Right lung (tissue), 2 donors: ENCODE measurements at regions not wholly inside any gene's neighbourhood (a gene's known extent, or its start where the extent isn't known, plus 50 kb on each side); places are given as distances from the start of the nearest gene placed in this dataset.
A peak's percentile ranks its signal among the peaks of the same experiment; 100 is the strongest.

Source experiments
- DNase-seq, 2 donors: peaks; one replicate each; pipeline ENCODE4 v3.0.0-alpha.2; 2013

DNA sequence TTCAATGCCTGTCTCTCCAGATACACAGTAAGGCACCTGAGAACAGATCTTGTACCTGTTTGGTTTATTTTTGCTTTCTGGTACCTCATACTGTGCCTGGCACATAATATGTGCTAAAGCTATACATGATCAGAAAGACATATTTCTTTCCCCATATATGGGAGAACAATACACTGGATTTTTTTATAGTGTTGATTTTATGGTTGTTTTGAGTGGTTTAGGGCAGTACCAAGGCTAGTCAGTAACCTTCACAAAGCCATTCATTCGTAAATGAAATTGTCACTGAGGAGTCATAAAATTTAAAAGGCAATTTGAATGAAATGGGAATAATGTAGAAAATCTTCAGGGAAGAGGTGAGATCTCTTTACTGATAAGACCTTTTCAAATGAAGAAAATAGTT lies 810.2 kb downstream of the TUSC7 start:
- DNase-seq: no peak

- no peak for DNase-seq
These were observed 811.0 kb downstream of the TUSC7 start for GRCh38 chr3:117520582-117520981.

GRCh38 chr3:117523418-117523817 lies 813.8 kb downstream of the TUSC7 start:
- DNase-seq: no peak

GRCh38 chr3:117524890-117525289 lies 815.3 kb downstream of the TUSC7 start:
- no peak for DNase-seq

DNA sequence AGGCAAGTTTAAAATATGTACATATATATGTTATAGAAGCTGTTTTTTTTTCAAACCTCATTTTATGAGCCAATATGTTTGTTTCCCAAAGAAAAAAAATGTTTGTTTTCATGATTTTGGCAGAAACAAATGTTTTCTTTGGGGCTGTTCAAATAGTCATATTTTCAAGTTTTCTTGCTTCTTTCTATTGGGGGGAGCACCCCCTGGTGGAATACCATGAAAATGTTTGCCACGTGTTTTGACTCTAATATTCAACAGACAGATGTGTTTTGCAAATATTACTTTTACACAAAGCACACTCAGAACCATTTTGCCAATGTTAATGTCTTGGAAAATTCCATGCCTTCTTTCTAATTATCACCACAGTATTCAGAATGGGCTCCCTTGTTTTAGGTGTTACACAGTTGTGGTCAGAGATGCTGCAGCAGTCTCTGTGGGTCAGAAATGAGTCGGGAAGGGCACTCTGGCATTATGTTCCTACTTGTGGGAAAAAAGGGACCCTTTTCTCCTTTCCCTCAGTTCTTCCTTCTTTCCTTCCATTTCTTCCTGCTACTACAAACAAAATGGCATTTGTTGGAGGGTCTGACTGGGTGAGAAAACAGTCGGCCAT lies 817.0 kb downstream of the TUSC7 start:
- DNase-seq: peak; percentile 9 to 23

DNA sequence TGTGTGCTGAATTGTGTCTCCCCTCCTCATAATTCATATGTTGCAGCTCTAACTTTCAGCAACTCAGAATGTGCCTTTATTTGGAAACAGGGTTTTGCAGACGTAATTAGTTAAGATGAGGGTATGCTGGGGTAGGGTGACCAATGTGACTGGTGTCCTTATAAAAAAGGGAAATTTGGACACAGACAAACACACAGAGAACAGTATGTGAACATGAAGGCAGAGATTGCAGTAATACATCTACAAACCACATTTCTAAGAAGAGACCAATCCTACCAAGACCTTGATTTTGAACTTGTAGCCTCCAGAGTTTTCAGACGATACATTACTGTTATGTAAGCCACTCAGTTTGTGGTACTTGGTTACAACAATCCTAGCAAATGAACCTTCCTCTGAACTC lies 817.8 kb downstream of the TUSC7 start:
- DNase-seq: no peak

- DNase-seq: no peak
These were observed 819.1 kb downstream of the TUSC7 start for GRCh38 chr3:117528688-117529087.

DNA sequence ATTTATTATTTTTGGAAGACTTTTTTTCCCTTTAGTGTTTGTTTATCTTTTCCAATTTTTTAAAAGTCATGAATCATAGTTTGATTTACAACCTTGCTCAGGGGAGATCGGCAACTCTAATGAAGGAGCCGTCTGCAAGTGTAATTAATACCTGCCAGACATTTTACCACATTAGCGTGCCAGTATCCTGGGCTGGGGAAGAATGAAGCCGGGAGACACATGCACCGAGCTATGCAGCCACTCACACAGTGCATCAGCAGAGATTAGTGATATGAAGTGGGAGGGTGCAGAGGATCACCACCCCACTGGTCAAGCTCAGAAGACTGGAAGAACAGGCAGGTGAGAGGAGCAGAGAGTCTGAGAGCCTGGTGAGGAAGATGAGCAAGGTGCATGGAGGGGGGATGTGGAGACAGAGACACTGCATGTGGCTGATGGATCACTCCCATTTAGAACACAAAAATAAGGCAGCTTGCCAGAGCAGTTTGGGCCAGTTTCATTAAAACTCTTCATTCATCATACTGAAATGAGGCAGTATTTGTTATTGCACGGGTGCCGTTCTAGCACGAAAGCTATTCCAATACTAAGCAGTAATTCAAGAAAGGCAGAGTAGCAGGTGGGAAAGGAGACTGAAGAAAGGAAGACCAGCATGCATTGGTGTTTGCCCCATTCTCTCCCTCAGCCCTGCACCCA lies 821.6 kb downstream of the TUSC7 start:
- DNase-seq: no peak

DNA sequence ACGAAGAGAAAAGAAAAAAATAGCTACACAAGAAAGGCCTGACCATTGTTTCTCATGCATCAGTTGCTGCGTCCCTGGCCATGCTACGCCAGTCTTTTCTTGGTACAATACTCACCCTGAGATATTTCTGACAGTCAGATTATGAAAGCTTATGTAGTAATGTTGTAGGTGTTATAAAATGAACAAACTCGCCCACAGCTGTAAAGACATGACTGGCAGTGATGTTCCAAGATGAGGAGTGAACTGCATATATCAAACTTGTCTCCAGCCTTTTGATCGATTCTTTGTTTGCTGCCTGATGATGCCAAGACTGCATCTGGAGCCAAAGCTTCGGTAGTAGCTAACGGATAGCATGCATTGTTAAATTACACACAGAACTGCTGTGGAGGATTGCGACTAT lies 822.7 kb downstream of the TUSC7 start:
- DNase-seq: no peak

DNA sequence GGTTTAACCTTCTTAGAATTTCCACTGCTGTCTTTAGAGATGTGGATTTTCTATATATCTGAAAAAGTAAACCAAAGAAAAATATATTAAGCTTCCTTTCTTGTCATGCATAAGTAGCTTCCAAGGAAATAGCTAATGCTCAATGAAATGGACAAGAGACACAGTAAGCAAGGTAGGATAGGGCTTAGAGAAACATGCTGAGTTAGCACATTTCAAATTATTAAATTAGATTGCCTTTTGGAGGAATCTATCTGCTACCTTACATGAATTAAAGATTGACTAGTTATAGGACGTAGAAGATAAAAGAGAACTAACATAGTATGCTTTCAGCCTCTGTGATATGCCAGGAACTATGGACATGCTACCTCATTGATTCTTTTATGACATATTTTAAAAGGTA lies 824.6 kb downstream of the TUSC7 start:
- no peak for DNase-seq

DNA sequence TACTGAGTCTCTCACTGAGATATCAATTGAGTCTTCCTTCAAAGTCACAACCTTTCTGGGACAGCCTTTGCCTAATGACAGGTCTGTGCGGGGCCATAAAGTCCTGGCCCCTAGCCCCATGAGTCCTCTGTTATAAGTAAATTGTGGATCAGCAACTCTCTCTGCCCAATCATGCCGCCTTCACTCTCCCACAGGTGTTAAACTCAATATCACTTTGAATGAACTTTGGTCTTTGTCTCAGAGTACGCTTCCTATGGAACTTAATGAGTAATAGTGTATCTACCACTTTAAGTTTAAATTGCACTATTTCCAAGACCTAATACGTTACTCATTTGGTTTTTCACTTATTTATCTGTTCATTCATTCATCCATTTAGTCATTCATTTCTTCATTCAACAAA lies 826.4 kb downstream of the TUSC7 start:
- no peak for DNase-seq

GRCh38 chr3:117537949-117538348 lies 828.4 kb downstream of the TUSC7 start:
- no peak for DNase-seq

DNA sequence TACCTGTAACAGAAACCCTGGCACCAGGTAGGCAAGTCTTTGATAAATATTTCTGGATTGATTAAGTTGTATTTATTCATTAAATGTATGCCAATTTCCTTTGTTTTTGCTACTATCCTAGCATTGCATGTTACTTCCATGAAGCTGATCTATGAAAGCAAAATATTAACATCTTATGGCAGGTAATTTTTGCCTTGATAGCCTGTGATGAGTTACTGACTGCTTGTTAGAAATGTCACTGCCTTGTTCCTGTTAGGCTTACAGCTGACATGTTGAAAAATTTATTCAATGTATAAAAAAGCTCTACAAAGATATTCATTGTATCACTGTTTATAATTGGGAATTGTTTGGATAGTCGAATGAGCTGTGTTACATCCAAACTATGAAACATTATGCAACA lies 830.1 kb downstream of the TUSC7 start:
- DNase-seq: no peak

- no peak for DNase-seq
These were observed 831.0 kb downstream of the TUSC7 start for GRCh38 chr3:117540597-117540996.

- DNase-seq: no peak
These were observed 832.1 kb downstream of the TUSC7 start for GRCh38 chr3:117541721-117542120.

DNA sequence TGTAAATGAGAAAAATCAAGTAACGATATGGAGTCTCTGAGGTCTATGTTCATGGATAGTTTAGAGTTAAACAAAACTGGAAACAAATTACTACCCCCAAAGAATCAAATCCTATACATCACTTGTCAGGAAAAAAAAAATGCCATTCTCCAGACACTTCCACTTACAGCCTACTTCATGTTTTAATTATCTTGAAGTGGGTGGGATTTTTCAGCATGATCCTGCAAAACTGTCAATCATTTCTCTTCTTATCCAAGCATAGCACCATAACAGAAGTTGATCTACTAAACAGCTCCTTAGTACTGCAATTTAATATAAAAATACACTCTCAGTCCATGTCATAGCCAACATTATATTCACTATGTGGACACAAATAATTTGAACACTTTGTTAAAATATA lies 833.9 kb downstream of the TUSC7 start:
- DNase-seq: no peak

- DNase-seq: no peak
These were observed 835.9 kb downstream of the TUSC7 start for GRCh38 chr3:117545484-117545883.

DNA sequence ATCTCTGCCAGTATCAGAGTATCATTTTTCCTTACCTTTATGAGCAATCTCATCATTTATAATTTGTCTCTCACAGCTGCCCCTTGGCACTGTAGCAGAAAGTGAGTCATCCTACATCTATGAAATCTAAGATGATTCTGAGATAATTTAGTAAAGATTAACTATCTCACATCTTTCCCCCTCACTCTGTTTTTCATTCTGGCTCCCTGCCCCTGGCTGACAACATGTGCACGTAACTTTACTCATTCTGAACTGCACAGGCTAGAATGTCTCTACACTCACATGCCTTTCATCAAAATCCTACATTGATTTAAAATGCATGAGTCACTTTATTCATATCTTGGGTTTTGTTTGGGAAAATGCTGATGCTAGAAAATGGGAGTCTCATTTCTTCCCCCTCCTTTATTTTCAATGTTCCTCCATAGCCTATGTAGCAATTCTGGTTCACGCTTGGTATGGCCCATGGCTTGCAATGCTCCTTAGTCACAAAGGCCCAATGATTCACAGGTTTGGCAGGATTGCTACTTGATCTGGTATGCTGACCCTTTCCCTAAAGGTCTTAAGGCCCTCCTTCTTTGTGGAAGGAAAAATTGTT lies 838.5 kb downstream of the TUSC7 start:
- DNase-seq: no peak

- DNase-seq: no peak
These were observed 839.0 kb downstream of the TUSC7 start for GRCh38 chr3:117548600-117548999.

GRCh38 chr3:117549716-117550115 lies 840.1 kb downstream of the TUSC7 start:
- no peak for DNase-seq

- DNase-seq: no peak
These were observed 841.2 kb downstream of the TUSC7 start for GRCh38 chr3:117550766-117551165.

DNA sequence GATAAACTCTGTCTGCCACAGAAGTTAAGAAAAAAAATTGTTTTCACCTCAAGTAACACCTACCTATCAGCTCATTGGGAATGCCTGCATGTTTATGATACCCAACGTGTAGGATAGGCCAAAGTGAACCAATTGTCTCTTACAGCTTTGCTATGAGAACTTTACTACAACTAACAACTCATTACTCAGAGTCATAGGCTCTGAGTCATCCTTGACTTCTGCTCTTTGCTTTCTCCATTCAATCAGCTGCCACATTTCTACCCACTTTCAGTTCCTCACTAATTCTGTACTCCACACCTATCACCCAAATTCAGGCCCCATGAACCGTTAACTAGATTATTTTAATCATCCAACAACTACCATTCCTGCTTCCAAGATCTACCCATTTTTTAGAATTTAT lies 843.9 kb downstream of the TUSC7 start:
- no peak for DNase-seq

DNA sequence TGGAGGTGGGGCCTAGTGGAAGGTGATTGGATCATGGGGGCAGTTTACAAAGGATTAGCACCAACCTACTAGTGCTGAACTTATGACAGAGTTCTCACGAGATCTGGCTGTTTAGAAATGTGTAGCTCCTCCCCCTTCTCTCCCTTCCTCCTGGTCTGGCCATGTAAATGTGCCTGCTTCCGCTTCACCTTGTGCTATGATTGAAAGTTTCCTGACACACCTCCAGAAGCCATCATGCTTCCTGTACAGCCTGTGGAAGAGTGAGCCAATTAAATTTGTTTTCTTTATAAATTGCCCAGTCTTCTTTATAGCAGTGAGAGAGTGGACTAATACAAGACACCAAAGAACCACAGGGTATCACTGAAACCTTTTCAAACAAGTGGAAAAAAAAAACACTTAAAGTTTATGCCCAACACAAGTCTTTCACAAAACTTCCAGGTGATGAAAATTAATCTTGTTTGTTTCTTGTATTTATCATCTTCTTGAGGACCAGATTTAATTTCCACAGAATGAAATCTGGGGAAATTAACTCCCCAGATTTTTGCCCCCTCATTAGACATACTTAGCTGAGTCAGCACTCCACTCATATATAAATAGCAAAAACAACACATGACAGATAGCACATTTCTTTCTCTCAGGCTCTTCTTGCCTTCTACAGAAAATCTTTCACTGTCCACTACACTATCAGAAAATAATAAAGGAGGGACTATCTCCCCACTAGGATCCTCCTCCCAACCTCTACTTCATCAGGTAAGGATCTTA lies 847.2 kb downstream of the TUSC7 start:
- no peak for DNase-seq
